HG03354 (cell line): ENCODE measurements at regions not wholly inside any gene's neighbourhood (a gene's known extent, or its start where the extent isn't known, plus 50 kb on each side); places are given as distances from the start of the nearest gene placed in this dataset.
"Not testable (repeated sequence)": the region's sequence is repeated elsewhere in the genome, so short reads cannot be mapped to it uniquely, and the experiment has no call there.

Experiments
- ATAC-seq: cut with Tn5 transposase; IDR thresholded peaks from one replicate; pipeline ENCODE4 v1.9.1; 2021; ENCODE audit warnings: mild to moderate bottlenecking; ENCODE audit not compliant: unreplicated experiment, poor library complexity, severe bottlenecking

- ATAC-seq: no peak
Measured at GRCh38 chr11:122604621-122605020, 50.9 kb upstream of the UBASH3B start.

GRCh38 chr11:122601141-122602125 lies 54.1 kb upstream of the UBASH3B start:
- ATAC-seq: no peak

GRCh38 chr11:122600290-122600689 lies 55.2 kb upstream of the UBASH3B start:
- ATAC-seq: no peak

GRCh38 chr11:122599434-122599833 lies 56.1 kb upstream of the UBASH3B start:
- ATAC-seq: no peak

DNA sequence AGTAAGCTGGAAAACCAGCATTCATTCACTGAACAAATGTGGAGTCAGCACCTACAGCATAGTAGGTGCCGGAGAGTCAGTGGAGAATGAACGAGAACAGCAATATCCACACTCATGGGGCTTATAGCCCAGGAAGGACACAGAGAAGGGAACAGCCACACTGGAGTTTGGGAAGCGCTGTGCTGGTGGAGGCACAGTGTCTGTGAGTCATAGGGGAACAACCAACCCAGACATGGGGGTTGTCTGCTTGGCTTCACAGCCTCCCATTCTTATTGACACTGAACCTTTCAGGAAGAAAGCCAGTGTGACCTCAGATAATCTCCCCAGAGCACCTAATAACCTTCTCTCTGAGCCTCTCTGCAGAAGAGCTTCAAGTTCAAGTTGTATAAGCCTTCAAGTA lies 56.6 kb upstream of the UBASH3B start:
- ATAC-seq: no peak

DNA sequence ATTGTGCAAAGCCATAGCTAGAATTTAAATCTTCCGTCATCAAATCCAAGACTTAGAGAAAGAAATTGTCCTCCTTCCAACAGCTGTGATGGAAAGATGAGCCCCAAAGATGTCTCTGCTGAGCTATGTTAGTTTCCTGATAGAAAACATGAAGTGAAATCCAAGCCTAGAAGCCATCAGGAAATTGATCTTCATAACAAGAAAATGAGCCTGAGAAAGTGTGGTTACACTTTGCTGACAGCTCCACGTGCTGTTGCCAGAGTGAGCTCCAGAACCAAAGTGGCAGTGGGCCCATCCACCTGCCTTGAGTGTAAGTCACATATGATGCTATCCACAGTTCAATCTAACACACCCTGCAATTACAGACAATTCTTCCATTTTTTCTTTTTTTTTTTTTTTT lies 58.0 kb upstream of the UBASH3B start:
- ATAC-seq: no peak

DNA sequence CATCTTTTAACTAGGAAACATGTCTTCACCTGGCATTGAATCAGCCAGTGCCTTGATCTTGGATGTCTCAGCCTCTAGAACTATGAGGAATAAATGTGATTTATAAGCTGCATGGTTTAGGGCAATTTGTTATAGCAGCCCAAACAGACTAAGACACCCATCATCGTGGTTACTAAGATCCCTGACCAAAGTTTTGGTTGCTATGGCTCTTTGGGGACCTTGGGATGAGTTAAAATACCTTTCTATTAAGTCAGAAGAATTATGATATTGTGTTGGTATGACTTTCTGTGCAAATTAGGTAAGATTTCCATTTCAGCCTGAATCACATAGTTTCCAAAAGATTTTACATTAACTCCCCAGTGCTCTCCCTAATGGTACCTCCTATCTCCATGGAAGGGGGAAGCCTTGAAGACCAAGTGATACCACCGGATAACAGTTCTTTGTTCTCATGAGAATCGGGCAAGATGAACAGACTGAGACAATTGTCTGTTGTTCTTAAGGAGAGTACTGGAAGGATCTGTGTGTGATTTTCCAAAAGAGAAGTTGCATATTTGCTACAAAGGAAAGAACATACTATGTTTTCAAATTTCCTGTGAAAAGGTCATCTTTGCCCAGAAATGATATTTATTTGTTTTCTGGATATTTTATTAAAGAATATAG lies 60.4 kb upstream of the UBASH3B start:
- ATAC-seq: no peak

DNA sequence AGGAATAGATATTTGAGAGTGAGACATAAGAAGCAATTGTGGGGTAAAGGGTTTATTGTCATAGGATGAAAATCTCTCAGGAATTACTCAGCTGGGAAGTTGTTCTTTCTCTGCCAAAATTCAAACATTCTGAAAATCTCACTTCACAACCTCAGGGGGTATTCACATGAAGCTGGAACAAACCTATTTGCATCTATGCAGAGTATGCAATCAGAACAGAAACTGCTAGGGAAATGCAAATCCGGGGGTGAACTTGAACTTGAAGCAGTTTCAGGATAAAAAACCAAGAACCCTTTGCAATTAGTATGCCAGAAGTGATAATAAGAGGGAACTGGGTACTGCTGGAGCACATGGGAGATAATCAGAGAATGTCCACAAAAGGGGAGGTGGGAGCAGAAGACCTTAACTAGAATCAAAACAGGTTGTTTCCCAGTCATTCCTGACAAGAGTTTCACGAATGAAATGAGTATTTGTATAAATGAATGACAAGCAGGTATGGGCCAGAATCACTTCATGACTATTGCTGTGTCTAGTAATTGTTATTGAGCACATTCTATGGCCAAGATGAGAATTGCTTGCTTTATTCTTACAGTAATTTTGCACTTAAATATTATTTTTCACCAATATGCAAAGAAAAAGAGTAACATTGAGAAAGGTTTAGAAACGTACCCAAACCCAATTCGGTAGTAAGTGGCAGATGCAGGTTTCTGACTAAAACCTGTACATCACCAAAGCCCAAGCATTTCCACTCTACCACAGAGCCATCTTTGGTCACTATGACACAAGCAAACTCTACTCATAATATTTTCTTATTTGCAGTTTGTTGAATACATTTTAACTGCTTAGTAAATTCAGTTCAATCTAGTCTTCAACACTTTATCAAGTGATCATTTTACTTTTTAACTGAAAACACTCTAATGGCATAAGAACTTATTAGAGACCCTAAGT lies 61.8 kb upstream of the UBASH3B start:
- ATAC-seq: no peak

- no peak for ATAC-seq
Measured at GRCh38 chr11:122592641-122593040, 62.9 kb upstream of the UBASH3B start.

DNA sequence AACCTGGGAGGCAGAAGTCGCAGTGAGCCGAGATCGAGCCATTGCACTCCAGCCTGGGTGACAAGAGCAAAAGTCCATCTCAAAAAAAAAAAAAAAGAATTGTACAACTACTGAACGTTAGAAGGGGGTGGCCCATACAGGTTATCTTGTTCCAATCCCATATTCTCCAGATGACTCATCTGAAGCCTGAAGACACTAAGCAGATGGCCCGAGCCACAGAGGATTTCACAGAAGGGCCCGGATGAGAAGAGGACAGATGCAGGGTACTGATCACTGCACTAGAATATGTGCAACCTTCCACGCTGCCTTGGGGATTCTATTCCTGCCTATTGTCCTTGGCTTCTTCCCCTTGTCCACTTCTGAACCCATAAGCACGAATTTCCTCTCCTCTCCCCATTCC lies 70.9 kb upstream of the UBASH3B start:
- no peak for ATAC-seq

DNA sequence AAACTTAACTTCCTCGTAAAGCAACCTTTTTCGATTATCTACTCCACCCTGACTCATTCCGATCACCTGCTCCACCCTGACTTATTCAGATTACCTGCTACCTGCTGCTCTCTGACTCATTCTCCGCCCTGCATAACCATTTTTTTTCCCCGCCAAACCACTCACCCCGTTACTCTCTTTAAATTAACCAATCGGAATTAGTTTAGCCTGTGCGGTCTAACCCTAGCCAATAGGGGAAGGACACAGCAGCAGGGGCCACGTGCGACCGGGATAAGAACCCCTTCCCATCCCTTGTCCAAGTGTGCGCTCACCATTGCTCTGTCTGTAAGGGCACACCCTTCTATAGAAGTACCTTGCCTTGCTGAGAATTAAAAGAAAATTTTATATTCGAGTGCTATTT lies 75.5 kb upstream of the UBASH3B start:
- not testable (repeated sequence) for ATAC-seq

DNA sequence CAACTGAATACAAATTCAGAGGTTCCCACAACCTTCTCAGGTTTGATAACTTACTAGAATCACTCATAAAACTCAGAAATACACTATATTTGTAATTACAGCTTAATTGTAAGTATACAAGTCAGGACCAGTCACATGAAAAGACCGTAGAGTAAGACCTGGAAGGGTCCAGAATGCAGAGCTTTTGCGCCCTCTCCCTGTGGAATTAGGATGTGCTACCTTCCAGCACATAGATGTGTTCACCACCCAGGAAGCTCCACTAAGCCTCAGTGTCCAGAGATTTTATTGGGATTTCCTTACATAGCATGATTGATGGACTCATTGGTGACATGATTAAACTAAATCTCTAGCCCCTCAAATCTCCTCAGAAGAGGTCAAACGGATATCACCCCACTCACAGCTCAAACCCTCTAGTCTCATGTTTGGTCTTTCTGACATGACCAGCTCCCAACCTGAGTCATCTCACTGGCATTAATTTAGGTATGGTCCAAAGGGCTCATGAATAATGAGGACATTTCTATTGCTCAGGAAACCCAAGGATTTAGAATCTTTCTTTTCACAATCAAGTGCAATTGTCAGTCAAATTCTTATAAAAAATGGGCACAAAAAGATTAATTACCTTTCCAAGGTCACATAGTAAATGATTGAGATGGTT lies 77.2 kb upstream of the UBASH3B start:
- no peak for ATAC-seq

GRCh38 chr11:122572592-122572991 lies 82.9 kb upstream of the UBASH3B start:
- ATAC-seq: no peak

- no peak for ATAC-seq
Measured at GRCh38 chr11:122563761-122564160, 91.8 kb upstream of the UBASH3B start.

- ATAC-seq: no peak
Measured at GRCh38 chr11:122559734-122560382, 95.7 kb upstream of the UBASH3B start.

DNA sequence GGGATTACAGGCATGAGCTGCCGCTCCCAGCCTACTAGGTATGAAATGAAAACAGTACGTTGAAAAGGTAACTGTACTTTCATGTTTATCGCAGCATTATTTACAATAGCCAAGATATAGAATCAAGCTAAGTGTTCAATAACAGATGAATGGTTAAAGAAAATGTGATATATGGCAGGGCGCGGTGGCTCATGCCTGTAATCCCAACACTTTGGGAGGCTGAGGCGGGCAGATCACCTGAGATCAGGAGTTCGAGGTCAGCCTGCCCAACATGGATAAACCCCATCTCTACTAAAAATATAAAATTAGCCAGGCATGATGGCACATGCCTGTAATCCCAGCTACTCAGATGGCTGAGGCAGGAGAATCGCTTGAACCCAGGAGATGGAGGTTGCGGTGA lies 96.3 kb upstream of the UBASH3B start:
- not testable (repeated sequence) for ATAC-seq

GRCh38 chr11:122557163-122557562 lies 98.4 kb upstream of the UBASH3B start:
- ATAC-seq: not testable (repeated sequence)

GRCh38 chr11:122556605-122557004 lies 98.9 kb upstream of the UBASH3B start:
- ATAC-seq: no peak

DNA sequence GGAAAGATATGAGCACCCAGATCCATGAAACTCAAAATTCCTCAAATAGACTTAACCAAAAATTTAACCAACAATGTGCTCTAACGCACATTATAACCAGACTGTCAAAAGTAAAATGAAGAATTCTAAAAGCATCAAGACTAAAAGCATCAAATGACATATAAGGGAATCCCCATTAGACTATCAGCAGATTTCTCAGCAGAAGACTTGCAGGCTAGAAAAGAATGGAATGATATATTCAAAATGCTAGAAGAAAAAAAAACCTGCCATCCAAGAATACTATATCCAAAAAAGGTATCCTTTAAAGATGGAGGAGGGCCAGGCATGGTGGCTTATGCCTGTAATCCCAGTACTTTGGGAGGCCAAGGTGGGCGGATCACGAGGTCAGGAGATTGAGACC lies 117.5 kb upstream of the UBASH3B start:
- no peak for ATAC-seq
